ENCODE measurements at regions not wholly inside any gene's neighbourhood (a gene's known extent, or its start where the extent isn't known, plus 50 kb on each side); places are given as distances from the start of the nearest gene placed in this dataset.

GRCh38 chr6:15042938-15043337 lies 202.9 kb upstream of the JARID2 start:
- Mint-ChIP-seq H3K4me1 (peaks cover 1% of the 10 kb centered on the region), H3K36me3 (ENCODE audit: low read depth) (no peaks in the 10 kb centered on the region), H3K27ac (no peak overlapping the region), H3K27me3 (no peaks in the 10 kb centered on the region), H3K4me3 (no peak overlapping the region), H3K9me3 (no peaks in the 10 kb centered on the region)
- no peak for ATAC-seq (ENCODE audit: low read depth)
- DNase-seq, result no peak
- no peak for TF ChIP-seq CTCF (IDR thresholded peaks at IDR 0.05)
- intact Hi-C loops (cut with micrococcal nuclease), result no loop called here
- ChIA-PET POLR2A (no interaction called here), CTCF (no interaction called here)

- H3K9me3 Mint-ChIP-seq, result no peaks in the 10 kb centered on the region
- no peak overlapping the region for H3K27ac Mint-ChIP-seq
- CTCF ChIA-PET, result no interaction called here
- intact Hi-C loops (cut with micrococcal nuclease), result no loop called here
- H3K27me3 Mint-ChIP-seq, result no peaks in the 10 kb centered on the region
- POLR2A ChIA-PET, result no interaction called here
- H3K4me1 Mint-ChIP-seq, result peaks cover 14% of the 10 kb centered on the region
- H3K4me3 Mint-ChIP-seq, result no peak overlapping the region
- DNase-seq, result no peak
- no peak for ATAC-seq (ENCODE audit: low read depth)
- H3K36me3 Mint-ChIP-seq (ENCODE audit: low read depth), result no peaks in the 10 kb centered on the region
- no peak for TF ChIP-seq CTCF (IDR thresholded peaks at IDR 0.05)
Observed at GRCh38 chr6:15044146-15044882, 201.6 kb upstream of the JARID2 start.

- Mint-ChIP-seq H3K9me3 (no peaks in the 10 kb centered on the region), H3K36me3 (ENCODE audit: low read depth) (no peaks in the 10 kb centered on the region), H3K27me3 (no peaks in the 10 kb centered on the region), H3K4me3 (no peak overlapping the region), H3K27ac (no peak overlapping the region), H3K4me1 (peaks cover 14% of the 10 kb centered on the region)
- TF ChIP-seq CTCF (IDR thresholded peaks at IDR 0.05), result no peak
- intact Hi-C loops (cut with micrococcal nuclease), result no loop called here
- POLR2A ChIA-PET, result no interaction called here
- ATAC-seq (ENCODE audit: low read depth), result no peak
- DNase-seq, result no peak
- CTCF ChIA-PET, result no interaction called here
Observed at GRCh38 chr6:15044948-15045347, 200.9 kb upstream of the JARID2 start.

GRCh38 chr6:15046751-15047150 lies 199.1 kb upstream of the JARID2 start:
- H3K27ac Mint-ChIP-seq, result no peak overlapping the region
- H3K4me3 Mint-ChIP-seq, result no peak overlapping the region
- peaks cover 14% of the 10 kb centered on the region for H3K4me1 Mint-ChIP-seq
- no peak for TF ChIP-seq CTCF (IDR thresholded peaks at IDR 0.05)
- DNase-seq (no peak), ATAC-seq (ENCODE audit: low read depth) (no peak)
- no peaks in the 10 kb centered on the region for H3K9me3 Mint-ChIP-seq
- no peaks in the 10 kb centered on the region for H3K27me3 Mint-ChIP-seq
- ChIA-PET CTCF (no interaction called here), POLR2A (no interaction called here)
- H3K36me3 Mint-ChIP-seq (ENCODE audit: low read depth), result no peaks in the 10 kb centered on the region
- intact Hi-C loops (cut with micrococcal nuclease), result no loop called here

DNA sequence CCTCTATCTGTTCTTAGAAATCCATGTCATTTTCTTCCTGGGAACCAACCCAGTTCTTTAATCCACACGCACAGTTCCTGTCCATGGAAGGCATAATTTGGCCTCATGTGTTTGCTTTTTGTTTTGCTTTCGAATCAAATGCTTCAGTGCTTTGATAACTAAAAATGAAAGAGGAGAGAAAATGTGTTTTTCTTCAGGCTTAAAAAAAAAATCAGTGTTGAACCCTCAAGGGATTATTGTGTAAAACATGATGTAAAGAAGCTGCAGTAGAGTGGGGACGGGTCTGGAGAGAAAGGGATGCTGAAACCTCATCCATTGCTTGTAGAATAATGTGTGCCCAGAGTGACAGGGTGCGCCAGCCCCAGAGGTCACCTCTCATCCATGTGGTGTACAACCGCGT lies 197.5 kb upstream of the JARID2 start:
- peak; percentile 65 for ATAC-seq (ENCODE audit: low read depth)
- Mint-ChIP-seq H3K4me1 (peaks cover 14% of the 10 kb centered on the region), H3K27ac (peak overlapping the region; percentile 5), H3K27me3 (no peaks in the 10 kb centered on the region), H3K4me3 (peak overlapping the region; percentile 5), H3K9me3 (no peaks in the 10 kb centered on the region), H3K36me3 (ENCODE audit: low read depth) (no peaks in the 10 kb centered on the region)
- TF ChIP-seq CTCF (IDR thresholded peaks at IDR 0.05), result no peak
- intact Hi-C loops (cut with micrococcal nuclease), result no loop called here
- no peak for DNase-seq
- ChIA-PET POLR2A (interaction anchor here (0.6 kb wide), 1 partner anchor 58 kb away, joined by 3 read pairs; no protein-coding TSS in a partner anchor), CTCF (no interaction called here)

Data from activated B cell treated with CpG ODN at 0.5 μM for 24 hours (primary cell).